GM18498 (cell line): ENCODE measurements at regions not wholly inside any gene's neighbourhood (a gene's known extent, or its start where the extent isn't known, plus 50 kb on each side); places are given as distances from the start of the nearest gene placed in this dataset.
"Not testable (repeated sequence)": the region's sequence is repeated elsewhere in the genome, so short reads cannot be mapped to it uniquely, and the experiment has no call there.

Source experiments
- ATAC-seq: cut with Tn5 transposase; IDR thresholded peaks from one replicate; pipeline ENCODE4 v1.9.1; 2021; ENCODE audit warnings: mild to moderate bottlenecking, moderate library complexity; ENCODE audit not compliant: unreplicated experiment

DNA sequence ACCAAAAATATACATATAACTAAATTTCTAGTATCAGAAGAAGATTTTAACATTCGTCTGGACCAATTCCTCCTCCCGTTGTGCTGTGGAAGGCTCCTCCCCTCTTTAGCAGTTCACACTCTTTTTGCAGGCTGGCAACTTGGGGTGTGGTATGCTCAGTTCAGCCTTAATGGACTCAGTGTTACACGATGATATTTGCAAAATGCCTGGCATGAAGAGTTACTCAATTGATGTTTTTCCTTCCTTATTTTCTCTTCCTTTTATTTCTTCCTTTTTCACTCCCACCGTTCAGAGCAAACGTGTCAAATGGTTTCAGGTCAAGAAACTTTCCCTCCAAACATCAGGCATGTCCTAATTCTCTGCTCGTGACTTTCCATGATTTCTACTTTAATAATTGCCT, 248.3 kb downstream of the PHF14 start:
- ATAC-seq = no peak

DNA sequence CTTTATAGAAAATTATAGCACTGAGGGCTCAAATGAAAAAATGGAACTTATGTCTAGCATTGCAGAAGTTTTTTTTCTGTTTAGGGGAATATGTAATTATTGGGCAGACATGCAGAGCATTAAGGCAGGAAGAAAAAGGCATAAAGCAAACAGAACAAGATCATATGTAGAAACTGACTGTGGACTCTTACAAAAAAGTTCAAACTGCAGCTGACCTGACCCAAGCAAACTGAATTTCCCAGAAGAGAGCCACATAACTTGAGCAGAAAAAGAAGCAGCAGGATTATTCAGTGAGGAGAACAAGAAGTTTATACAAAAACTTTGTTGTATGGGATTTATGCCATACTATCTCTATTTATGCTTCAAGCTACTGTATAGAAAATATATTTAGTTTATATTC, 250.9 kb downstream of the PHF14 start:
- ATAC-seq = no peak

DNA sequence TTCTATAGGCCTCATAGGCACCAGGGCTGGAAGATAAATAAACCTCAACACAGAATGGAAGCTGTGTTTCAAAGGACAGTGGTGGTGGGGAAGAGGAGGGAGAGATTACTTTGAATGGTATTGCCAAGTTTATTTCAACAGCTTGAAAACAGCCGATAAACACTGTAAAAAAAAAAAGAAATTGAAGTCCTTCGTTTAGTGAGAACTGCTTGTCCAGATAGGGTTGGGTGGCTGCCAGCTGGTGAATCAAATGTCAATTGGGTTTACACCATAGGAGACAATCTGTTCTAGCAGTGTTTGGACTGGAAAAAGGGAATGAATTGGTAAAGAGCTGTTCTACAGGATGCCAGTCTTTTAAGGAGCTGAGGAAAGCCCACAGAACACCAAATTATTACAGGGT, 254.8 kb downstream of the PHF14 start:
- no peak for ATAC-seq

DNA sequence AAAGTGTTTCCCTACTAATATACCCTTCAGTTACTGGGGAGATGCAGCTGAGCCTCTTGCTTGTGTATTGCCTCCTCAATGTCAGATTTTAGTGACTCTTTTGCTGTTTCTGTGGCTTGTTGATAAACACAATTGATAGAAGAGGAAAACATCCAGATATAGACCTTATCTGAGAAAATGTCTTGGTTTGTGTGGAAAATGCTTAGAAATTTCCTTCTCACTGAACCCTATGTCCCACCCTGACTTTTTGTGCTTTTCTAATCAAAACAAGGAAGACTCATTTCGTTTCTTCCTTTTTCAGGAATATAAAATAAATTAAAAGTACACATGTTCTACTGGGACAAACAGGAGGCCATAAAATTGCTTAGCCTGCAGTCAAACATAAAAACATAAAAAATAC, 257.5 kb downstream of the PHF14 start:
- no peak for ATAC-seq

DNA sequence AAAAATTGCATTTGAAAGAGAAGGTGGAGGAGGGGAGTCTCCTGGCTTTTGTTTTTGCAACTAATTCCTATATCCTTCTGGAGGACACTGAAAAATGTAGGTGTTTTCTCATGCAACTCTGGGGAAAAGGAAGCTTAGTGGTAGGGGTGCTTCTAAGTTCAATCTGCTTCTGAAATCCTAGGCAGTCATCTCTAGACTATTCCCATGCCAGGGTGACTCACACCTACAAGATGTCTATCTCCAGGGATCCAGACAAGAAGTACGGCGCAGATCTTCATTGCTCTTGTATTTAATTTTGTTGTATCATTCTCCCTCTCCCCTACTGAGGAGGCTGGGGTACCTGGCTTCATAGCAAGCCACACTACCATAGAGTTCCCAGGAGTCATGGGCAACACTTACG, 258.8 kb downstream of the PHF14 start:
- ATAC-seq = no peak

DNA sequence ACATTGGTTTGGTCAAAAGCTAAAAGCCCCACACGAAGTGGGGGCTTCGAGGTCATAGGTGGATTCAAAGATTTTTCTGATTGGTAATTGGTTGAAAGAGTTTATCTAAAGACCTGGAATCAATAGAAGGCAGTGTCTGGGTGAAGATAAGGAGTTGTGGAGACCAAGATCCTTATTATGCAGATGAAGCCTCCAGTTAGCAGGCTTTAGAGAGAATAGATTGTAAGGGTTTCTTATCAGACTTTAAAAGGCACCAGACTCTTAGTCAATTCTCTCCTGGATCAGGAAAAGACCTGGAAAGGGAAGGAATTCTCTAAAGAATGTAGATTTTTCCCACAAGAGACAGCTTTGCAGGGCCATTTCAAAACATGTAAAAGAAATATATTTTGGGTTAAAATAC, 260.2 kb downstream of the PHF14 start:
- ATAC-seq = no peak

DNA sequence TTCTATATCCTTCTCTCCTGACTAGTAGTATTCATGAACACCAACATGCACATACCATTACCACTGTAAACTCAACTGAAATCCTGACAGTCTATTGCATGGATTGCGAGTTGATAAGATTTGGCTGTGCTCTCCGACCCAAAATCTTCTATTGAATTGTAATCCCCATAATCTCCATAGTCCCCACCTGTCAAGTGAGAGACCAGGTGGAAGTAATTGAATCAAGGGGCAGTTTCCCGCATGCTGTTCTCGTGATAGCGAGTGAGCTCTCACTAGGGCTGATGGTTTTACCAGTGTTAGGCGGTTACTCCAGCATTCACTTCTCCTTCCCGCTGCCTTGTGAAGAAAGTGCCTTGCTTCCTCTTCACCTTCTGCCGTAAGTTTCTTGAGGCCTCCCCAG, 261.8 kb downstream of the PHF14 start:
- no peak for ATAC-seq

DNA sequence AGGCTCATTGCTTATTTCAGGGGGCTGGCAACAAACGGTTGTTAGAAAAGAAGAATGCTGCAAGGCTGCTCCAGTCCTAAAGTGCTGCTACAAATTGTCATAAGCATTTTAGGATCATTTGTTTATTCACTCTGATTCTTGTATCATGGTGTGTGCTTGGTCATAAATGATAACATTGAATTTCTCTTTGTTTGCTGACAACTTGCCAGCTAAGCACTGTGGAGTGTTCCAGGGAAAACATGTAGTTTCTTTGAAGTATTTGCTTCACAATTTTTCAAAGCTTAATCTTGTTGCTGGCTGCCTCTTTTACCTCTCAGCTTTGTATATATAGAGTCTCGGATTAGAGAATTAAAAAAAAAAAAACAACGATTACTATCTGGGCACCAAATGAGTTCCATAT, 263.0 kb downstream of the PHF14 start:
- no peak for ATAC-seq

DNA sequence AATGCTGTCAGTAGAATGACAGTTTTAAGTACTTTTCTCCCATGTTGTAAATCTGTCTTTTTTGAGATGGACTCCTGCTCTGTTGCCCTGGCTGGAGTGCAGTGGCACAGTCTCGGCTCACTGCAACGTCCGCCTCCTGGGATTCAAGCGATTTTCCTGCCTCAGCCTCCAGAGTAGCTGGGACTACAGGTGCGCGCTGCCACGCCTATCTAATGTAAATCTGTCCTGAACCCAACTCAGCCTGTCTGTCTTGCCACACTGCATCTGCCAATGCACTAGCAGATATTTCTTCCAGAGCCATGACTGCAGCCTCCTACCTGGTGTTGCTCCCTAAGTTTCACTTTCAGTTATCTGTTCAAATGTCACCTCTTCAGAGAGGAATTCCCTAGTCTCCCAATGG, 264.1 kb downstream of the PHF14 start:
- ATAC-seq = no peak

DNA sequence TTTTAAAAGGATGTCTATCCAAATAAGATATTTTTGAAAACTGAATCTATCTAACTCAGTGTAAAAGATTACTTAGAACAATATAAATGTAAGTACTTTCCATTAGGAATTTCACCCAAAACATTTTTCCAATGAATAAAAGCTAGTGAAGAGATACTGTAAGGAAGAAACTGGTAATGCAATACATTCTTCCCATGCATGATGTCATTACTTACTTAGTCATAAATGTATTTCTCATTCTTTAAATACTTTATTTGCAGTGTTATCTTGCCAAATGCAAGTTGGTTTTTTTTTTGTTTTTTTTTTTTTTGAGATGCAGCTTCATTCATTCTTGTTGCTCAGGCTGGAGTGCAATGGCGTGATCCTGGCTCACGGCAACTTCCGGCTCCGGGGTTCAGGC, 265.6 kb downstream of the PHF14 start:
- no peak for ATAC-seq

DNA sequence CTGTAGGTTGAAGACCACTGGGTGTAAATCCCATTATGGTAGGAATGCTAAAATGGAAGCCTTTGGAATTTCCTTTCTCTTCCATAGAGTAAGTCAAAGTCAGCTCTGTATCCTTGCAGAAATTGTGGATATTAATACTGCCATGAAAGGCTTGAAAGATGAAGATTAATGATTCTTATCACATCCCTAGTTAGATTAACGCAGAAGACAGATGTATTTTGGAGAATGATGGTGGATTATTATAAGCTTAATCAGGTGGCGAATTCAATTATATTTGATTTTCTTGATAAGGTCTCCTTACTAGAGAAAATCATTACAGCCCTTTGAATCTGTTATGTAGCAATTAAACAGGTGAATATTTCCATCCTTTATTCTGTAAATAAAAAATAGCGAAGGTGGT, 270.1 kb downstream of the PHF14 start:
- ATAC-seq = no peak

DNA sequence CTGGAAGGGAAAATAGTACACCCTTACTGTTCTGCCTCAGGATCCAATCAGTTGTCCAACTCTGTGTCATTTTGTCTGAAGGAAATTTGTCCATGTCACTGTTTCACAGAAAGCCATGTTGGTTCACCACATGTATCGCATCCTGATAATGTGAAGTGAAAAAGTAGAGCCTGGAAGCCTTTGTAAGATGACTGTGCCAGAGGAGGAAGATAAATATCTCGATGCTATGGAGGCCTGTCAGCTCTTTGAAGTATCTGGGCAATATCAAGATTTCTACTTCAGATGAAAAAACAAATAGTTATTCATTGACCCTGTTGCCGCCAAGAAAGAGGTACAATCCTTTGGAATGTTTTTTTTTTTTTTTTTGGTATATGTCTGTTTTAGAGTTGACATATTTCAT, 270.5 kb downstream of the PHF14 start:
- ATAC-seq = no peak

DNA sequence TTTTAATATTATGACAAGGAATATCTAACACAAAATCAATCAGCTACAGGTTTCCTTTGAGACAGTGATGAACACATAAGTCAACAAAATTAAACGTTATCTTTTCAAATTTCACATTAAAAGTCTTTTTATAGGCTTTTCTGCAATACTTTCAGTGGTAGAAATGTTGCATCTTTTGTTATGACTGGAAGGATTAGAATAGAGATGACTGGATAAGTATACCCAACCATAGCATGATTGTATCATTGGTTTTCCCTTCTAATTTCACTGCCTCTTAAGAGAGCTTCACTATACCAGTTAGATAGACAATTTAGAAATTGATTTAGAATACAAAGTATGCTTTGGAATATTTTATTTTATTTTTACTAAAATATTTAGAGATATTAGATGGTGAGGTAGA, 273.9 kb downstream of the PHF14 start:
- no peak for ATAC-seq

DNA sequence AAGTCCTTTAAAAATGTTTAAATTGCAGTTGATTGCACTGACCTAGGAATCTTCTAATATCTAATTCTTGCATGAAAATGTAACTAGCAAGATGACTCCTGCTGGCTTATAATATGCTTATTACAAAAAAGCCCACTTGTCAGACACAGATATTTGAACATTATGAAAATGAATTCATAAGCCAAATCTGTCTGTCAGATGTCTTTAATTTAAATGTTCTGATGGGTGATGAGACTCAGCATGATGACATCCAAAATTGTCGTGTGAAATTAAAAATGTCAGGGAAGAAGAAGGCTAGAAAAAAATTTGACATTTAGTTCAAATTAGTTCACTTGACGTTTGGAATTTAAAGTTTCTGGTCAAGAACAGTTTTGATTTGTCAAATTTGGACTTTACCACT, 277.8 kb downstream of the PHF14 start:
- no peak for ATAC-seq

DNA sequence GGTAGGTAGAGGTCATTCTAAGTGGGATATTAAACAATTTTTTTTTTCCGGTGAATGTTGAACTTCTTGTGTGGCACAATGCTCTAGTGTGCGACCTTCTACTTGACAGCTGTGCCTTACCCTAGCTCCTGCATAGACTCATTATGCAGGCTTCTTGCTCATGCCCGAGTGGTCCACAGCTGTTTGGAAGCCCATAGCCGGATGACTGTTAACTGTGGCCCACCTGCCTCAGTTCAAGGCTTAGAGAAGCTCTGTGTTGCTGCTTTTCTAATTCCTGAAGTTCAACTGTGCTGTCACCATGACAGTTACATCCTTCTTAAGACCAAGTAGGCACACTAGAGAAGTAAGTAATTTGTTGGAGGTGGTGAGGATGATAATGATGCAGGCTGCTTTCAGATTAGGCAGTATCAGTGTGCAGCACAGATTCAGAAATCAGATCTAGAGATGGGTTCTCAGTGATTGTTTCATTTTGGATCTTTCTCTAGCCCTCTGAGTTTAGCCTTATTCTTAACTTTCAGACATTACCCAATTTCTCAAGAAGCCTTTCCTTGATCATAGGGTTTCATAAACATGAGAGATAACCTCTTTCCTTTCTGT, 278.4 kb downstream of the PHF14 start:
- ATAC-seq = peak; percentile 36

DNA sequence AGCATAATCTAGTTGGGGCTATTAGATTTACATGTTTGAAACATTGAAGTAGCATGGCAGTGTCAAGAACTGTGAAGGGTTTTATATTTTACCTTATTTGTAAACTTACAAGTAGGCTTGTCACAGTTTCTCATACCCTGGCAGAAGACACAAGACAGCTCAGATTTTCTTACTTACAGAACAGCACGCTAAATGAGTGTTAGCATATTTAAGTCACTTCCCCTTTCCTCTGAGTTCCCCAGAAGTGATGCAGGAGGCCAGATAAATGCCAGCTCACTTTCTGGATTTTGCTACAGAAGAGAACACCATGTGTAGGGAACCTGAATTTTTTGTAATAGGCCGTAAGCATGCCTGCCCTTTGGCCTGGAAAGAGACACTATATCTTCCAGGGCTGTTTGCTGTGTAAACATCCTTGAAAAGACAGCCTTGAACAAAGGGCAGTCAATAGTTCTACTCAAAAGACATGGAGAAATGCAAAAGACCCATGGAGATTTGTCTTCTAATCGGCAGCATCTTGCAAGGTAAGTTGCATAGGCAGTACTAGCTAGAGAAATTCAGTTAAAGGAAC, 279.1 kb downstream of the PHF14 start:
- peak; percentile 53 for ATAC-seq

DNA sequence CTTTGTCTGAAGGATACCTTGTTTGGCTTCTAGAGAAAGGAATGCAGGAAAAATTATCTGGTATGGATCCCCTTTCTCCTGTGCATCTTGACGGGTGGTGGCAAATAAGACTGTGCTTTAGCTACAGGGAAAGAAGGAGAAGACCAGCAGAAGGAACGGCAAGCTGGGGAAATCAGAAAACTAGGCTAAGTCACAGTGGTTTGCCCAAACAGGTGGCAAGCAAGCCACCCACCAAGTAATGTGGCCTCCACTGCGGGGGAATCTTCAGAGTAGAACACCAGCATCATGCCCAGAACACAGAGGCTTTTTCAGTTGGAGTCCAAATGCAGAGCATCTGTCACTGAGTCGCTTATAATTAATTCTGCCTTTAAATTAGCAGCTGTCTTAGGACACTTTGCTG, 282.8 kb downstream of the PHF14 start:
- ATAC-seq = no peak

DNA sequence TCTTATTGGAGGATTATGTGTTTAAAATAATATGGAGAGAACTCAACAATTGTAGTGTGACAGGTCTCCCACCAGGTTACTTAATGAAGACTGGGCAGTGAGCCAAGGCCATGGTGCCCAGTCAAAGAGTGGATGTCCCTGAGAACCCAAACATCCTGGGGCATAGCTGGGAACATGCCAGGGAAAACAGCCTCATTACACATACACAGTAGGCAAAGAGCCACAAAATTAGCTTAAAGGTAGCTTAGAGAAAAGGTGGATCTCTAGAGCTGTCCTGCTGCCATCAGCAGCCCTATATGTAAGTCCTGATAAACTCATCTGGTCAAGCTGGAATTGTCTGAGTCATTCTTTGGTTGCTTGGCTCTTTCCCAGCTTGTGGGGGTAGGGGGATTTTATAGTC, 287.8 kb downstream of the PHF14 start:
- ATAC-seq = no peak

DNA sequence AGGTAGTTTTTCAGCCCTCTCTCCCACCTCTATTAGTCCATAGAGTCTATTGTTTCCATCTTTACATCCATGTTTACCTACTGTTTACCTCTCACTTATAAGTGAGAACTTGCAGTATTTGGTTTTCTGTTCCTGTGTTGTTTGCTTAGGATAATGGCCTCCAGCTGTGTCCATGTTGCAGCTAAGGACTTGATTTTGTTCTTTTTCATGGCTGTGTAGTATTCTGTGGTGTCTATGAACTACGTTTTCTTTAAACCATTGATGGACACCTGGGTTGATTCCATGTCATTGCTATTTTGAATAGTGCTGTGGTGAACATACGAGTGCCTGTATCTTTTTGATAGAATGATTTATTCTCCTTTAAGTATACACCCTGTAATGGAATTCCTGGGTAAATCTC, 292.4 kb downstream of the PHF14 start:
- ATAC-seq = no peak

DNA sequence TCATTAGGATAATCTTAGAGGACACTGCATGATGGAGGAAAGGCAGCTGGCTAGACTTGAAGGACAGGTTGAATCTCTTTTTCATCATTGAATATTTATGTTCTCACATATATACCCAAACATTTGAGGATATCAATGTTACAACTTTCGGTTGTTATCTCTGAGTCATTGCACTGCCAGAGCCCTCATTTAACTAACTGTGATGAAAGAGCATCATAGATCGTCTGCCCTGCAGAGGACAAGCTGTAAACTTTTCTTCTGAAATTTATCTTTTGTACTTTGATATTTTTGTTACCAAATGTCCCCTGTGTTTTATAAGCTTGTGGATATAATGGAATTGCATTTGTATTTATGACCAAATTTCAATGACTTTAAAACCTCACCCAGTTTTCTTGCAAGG, 298.7 kb downstream of the PHF14 start:
- no peak for ATAC-seq

DNA sequence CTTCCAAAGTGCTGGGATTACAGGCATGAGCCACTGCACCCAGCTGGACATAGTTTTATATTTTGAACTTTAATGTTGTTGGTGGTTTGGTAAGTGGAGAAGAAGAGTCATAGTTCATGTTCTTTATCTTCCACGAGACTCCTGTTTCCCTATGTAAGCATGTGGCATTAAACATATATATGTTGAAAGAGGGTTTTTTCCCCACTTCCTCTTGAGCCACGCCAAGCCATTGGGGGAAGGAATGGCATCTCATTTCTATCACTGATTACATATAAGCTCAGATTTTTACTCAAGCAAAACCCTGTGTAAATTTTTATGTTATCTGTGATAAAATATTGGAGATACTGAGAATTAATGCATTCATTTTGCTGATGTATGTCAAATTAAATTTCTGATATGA, 300.4 kb downstream of the PHF14 start:
- no peak for ATAC-seq

DNA sequence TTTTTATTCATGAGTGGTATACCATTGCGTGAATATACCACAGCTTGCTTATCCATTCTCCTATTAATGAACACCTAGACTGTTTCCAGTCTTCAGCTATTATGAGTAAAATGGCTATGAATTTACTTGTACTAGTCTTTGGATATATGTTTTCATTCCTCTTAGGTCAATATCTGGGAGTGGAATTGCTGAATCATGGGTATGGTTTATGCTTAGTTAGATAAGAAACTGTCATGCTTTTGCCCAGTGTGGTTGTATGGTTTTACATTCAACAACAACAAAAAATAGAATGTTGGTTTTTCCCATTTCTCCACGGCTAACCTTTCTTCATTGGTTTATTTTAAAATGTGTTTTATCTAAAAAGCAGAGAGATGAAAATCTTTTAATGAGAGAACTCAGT, 308.3 kb downstream of the PHF14 start:
- ATAC-seq = no peak

DNA sequence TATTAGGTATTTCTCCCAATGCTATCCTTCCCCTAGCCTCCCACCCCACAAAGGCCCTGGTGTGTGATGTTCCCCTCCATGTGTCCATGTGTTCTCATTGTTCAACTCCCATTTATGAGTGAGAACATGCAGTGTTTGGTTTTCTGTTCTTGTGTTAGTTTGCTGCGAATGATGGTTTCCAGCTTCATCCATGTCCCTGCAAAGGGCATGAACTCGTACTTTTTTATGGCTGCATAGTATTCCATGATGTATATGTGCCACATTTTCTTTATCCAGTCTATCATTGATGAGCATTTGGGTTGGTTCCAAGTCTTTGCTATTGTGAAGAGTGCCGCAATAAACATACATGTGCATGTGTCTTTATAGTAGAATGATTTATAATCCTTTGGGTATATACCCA, 309.9 kb downstream of the PHF14 start:
- ATAC-seq = not testable (repeated sequence)
